NCI-H446 (cell line): ENCODE measurements at regions not wholly inside any gene's neighbourhood (a gene's known extent, or its start where the extent isn't known, plus 50 kb on each side); places are given as distances from the start of the nearest gene placed in this dataset.
A peak's percentile ranks its signal among the peaks of the same experiment; 100 is the strongest.
"Not testable (repeated sequence)": the region's sequence is repeated elsewhere in the genome, so short reads cannot be mapped to it uniquely, and the experiment has no call there.

Experiments
- DNase-seq, 2 experiments: peaks; one replicate each; lab custom pipeline; 2025; lab: John Stamatoyannopoulos, UW

DNA sequence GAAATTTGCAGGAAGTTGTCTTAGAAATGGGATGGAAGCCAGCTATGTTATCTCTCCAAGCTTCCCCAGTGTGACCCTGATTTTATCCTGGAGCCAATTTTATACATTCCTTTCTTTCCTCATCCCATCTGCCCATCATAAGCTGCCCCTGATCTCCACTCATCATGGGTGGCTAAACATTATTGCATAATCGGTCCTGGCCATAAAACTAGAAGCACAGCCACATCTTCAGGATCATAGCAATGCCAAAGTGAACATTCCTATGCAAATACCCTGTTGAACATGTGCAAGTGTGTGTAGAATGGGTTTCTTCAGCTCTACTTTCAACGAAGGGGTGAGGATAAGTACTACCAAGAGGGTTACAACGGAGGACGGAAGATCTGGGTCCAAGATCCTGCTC, 50.6 kb upstream of the COG2 start:
- no peak for DNase-seq

DNA sequence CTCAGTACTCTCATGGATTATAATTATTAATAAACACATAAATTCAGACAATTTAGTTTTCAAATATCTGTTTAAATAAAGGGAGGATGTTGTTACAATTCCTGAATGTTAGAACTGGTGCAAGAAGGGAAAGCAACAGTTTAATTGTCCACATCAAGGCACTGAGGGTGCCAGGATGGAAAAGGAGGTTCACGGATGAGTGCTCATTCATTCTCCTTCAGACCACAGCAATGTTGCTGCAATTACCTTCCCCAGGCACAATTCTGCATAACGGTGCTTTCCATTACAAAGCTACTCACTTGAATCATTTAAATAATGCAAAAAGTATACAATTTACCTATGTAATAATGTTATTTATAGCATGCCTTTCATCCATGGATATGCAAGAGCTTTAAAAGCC, 52.3 kb upstream of the COG2 start:
- no peak for DNase-seq

DNA sequence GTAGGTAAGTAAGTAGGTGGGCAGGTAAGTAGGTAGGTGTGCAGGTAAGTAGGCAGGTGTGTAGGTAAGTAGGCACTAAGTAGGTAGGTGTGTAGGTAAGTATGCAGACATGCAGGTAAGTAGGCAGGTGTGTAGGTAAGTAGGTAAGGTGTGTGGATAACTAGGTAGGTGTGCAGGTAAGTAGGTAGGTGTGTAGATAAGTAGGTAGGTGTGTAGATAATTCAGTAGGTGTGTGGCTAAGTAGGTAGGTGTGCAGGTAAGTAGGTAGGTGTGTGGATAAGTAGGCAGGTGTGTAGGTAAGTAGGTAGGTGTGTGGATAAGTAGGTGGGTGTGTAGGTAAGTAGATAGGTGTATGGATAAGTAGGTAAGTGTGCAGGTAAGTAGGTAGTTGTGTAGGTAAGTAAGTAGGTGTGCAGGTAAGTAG, 53.9 kb upstream of the COG2 start:
- DNase-seq, result no peak

DNA sequence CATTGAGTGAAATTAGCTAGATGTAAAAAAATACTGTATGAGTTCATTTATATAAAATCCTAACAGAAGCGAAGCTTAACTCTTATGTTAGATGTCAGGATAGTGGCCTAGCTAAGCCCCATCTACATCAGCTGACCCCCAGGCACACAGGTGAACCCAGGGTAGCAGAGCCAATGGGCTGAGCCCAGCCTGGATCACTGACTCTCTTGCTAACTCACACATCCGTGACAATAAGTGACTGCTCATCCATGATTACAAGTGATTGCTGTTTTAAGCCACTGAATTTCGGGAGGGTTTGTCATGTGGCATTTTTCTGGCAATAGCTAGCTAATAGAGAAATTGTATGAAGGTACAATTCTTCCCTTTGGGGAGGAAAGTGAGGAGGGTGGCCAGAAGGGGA, 55.2 kb upstream of the COG2 start:
- DNase-seq, result no peak

DNA sequence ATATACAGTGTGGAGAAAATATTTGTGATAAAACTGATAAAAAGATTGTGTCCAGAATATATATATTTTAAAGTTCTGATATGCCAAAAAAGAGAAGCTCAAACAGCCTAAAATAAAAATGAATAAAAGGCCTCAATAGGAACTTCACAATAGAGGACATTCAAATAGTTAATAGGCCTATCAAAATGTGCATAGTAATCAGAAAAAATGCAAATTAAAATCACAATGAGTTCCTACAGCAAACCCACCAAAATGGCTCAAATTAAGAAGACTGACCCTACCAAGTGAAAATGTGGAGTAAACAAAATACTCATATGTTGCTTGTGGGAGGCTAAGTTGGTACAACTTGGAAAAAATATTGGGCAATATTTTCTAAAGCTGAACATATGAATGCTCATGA, 57.6 kb upstream of the COG2 start:
- DNase-seq, result no peak

DNA sequence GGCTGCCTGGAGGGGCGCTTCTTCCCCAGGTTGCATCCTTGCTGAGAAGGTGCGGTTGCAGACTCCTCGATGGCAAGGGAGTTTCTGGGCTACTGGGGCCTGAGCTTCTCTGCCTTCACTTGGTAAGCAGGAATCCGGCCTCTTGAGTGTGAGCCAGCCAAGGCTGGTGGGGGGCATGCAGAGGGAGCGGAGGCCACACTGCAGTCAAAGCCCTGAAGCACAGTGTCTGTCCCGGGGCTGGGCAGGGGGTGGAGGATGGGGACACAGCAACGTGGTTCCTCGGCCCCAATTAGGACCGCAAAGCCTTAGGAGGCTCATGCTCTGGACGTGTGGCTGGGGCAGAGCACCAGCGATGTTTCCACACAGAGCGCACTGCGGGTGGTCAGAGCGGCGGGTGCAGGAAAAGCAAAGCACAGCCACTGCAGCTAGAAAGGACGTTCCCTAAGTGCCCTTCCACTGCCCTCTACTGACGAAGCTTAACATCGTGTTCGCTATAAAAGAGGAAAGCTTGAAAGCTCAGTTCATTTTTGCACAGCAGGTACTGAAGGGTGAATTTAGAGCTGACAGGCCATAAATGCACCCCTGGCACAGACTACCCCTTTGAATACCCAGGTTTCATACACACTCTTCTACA, 60.7 kb upstream of the COG2 start:
- DNase-seq, result peak in 1 of 2 experiments; percentile 42

DNA sequence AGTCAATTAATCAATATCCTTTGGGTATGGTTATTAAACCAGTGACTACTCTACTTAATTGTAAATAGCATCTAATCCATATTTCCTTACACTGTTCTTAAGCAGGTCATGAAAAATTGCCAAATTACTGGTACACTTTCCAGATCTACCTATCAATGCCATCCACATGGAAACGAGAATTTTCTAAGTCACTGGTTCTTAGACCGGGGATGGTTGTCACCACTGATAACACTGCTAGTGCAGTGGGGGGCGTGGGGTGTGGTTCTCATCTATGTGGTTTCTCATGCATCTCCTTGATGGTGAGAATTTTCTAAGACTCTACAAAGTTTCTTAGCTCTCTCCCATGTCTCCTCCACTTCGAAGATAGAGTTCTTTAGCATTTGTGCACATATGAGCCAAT, 63.7 kb upstream of the COG2 start:
- DNase-seq, result no peak

DNA sequence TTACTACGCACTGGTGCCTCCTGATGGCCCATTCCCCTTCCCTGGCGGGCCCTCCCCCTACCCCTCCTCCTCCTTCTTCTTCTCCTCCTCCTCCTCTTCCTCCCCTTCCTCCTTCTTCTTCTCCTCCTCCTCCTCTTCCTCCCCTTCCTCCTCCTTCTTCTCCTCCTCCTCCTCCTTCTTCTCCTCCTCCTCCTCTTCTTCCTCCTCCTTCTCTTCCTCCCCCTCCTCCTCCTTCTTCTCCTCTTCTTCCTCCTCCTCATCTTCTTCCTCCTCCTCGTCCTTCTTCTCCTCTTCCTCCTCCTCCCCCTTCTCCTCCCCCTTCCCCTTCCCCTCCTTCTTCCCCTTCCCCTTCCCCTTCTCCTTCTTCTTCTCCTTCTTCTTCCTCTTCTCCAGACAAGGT, 64.7 kb upstream of the COG2 start:
- DNase-seq, result no peak

DNA sequence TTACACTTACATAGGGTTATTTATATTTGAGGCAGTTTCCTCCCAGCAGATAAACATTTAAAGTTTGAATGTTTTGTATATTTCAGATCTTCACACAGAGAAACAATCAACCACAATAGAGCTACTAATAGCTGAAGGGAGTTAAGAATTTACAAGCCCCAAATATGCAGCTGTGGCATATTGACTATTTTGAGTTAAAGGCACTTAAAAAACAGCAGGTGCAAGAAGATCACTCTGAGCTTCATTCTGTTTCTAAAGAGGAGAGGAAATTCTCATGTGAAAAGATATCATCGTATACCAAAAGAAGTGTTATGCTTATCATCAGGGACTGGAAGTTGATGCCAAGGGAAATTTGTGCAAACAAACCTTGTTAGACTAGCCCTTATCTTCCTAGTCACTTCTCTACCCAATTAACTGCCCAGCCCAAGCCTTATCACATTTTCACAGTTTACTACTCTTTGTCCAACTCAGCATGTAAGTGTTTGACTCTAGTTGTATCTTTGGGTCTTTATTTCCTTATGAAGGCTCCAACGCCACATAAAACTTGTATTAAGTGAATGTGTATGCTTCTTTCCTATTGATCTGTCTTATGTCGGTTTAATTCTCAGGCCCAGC, 66.3 kb upstream of the COG2 start:
- no peak for DNase-seq

DNA sequence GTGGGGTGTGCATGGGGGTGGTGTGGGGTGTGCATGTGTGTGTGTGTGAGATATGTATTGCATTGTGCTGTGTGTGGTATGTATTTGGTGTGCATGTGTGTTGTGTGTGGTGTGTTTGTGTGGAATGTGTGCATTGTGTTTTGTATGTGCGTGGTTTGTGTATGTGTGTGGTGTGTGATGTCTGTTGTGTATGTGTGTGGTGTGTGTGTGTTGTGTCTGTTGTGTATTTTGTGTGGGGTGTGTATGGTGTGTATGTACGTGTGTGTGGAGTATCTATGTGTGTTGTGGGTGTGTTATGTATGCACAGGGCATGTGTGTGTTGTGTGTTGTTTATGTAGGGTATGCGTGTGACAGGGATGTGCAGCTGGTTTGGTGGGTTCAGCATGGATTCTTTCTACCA, 67.8 kb upstream of the COG2 start:
- DNase-seq, result no peak

DNA sequence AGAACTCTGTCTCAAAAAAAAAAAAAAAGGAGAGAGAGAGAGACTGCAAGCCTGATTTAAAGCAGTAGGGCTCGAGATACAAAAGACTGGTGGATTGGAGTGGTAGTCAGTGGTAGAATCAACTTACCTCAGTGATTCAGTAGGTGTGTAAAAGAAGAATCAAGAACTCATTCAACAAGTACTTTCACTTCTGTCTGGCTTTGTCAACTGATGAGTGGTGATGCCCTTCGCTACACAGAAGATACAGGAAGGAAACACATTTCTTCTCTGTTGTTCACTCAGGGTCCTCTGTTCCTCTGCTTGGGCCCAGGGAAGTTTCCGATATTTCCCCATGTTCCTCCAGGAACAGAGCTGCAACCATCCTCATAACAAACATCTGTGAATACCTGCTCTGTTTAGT, 68.6 kb upstream of the COG2 start:
- DNase-seq, result no peak

DNA sequence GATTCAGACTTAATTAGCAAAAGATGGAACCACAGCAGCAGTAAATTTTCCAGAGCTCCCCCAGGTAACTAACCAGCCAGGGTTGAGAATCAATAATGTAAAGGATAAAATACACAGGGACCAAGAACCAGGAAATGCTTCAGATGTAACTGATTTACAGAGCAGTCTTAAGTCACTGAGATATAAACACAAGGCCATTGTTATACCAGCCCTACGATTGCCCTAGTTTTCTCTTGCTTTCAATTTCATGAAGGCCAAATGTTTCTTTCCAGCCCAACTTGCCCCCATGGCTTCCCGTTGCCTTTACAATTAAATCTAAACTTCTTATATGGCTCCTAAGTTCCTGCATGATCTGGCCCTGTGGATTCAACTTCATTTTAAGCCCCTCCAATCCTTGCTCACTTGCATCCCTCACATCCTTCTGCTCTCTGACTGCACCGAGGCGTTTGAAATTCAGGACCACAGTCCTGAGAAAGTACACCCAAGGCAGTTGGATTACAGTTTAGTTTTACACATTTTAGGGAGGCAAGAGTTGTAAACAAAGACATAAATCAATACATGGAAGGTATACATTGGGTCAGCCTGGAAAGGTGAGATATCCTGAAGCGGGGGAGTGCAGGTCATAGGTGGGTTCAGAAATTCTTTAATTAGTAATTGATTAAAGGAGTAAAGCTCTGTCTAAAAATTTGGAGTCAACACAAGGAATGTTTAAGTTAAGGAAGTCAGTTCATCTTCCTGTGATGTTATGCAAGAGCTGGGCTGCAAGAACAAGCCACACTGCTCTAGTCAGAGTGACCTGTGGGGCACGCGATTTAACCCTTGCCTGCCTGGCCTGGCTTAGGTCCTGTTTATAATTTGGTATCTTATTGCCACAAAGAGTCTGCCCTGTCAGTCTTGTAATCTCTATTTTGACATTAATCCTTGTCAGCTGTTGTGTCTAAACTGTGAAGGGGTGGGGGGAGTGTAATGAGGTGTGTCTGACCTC, 69.9 kb upstream of the COG2 start:
- no peak for DNase-seq

DNA sequence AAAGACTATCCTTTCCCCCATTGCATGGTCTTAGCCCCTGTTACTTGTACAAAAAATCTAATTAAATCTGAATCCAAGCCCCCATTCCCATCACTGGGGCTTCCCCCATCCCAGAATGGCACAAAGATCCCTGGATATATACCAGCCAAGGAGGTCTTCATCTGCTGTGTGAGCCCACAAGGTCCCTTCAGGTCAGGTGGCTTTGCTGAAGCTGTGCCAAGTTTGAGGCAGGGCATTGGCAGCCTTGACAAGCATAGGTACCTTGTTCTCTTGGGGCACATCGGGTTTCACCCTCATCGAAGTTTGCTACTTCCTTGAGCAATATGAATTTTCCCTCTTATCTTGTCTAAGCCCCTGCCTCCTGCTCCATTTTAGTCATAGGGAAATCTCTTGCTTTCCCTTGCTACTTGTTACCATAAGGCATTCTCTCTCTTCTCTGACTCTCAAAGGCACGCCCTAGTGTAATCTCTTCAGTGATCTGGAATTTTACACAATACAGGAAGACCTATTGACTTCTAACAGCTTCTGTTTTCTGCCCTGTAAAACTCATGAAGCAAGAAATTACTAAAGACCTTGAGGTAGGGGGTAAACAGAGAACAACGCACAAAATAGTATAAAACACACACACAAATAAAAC, 71.4 kb upstream of the COG2 start:
- no peak for DNase-seq

DNA sequence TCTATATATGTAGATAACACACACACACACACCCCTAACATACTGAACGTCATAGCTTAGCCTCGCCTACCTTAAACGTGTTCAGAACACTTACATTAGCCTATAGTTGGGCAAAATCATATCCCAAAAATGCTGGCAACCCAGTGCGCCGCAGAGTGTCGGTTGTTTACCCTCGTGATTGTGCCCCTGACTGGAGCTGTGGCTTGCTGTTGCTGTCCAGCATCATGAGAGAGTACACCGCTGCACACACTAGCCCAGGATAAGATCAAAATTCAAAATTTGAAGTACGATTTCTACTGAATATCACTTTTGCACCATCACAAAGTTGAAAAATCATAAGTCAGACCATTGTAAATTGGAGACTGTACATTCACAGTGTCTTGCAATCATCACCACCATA, 73.1 kb upstream of the COG2 start:
- no peak for DNase-seq

DNA sequence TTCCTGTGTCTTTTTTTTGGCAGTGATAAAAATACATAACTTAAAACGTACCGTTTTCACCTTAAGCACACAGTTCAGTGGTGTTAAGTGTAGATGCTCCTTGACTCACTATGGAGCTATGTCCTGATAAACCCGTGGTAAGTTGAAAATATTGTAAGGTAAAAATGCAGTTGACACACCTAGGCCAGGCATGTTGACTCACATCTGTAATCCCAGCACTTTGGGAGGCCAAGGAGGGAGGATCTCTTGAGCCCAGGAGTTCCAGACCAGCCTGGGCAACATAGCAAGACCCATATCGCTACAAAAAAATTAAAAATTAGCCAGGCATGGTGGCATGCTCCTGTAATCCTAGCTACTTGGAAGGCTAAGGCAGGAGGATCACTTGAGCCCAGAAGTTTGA, 73.6 kb upstream of the COG2 start:
- no peak for DNase-seq

DNA sequence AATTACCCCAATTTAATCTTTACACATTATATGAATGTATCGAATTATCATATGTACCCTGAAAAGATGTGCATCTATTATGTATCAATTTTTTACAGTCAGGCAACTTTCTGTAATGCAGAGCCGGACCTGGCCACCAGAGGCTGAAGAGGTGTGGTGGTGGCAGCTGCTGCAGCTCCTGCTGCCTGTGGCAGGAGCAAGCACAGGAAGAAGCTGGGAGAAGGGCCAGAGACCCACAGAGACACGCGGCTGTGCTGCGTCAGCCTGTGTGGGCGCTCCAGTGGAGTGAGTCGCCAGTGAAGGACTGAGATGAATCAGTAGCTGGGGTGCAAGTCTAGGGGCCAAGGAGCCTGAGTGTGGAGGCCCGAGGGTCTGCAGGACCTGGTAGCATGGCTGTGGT, 74.3 kb upstream of the COG2 start:
- no peak for DNase-seq

DNA sequence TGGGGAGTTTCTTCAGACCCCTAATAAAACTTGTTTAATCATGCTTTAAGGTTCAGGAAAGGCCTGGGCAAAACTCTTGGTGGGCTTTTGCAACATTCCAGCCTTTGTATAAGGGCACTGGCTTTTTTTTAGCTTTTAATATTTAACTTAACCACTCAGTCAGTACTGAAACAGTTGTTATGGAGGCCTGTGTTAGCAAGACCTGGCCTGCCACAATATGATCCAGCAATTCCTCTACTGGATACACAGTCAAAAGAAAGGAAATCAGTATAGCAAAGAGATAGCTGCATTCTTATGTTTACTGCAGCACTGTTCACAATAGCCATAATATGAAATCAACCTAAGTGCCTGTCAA, 75.1 kb upstream of the COG2 start:
- DNase-seq, result no peak

DNA sequence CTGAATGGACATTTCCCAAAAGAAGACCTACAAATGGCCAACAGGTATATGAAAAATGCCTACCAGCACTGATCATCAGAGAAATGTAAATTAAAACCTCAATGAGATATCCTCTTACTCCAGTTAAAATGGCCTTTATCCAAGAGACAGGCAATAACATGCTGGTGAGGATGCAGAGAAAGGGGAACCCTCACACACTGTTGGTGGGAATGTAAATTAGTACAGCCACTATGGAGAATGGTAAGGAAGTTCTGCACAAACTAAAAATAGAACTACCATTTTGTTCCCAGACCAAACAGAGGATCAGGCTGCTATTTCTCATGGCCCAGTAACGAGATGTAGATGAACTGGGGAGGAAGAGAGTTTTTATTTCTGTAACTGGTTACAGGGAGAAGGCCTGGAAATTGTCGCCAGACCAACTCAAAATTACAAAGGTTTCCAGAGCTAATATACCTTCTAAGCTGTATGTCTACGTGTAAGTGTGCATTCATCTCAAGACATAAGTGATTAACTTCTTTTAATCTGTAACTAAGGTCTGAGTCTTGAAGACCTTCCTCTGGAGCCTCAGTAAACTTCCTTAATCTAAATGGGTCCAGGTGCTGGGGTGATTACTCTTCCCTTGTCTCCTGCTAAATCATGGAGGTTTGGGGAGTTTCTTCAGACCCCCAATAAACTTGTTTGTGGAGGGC, 75.6 kb upstream of the COG2 start:
- DNase-seq, result not testable (repeated sequence)

DNA sequence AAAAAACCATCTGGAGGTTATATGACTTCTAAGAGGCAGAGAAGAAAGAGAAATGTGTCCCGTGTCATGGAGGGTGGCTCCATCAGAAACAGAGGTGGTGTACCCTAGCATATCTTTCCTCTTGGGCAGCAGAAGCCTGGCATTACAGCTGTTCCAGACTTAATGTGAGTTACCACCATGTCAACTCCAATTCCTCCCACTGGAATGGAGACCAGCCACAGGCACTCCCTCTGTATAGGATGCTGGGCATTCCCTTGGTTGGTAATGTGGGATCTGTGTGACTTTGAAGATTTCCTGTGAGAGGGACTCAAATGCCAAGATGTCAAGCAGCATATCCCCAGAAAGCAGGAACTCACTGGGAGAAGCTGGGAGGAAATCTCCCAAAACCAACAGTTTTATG, 77.1 kb upstream of the COG2 start:
- DNase-seq, result no peak

DNA sequence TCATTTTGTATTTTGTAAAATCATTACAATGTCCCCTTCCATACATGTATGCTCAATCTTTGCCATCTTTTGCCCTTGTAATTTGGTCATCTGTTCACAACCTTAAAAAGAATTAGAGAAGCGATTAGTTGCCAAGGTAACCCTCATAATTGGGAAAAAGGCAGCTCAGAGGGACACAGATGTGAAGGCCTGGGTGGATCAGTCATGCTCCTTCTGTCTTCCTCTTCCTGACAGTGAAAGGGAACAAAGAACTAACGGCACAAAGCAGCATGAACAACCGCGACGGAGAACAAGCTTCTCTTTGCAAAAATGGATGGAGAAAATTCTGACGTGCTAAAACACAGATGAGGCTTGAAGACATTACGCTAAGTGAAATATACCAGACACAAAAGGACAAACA, 78.7 kb upstream of the COG2 start:
- no peak for DNase-seq

DNA sequence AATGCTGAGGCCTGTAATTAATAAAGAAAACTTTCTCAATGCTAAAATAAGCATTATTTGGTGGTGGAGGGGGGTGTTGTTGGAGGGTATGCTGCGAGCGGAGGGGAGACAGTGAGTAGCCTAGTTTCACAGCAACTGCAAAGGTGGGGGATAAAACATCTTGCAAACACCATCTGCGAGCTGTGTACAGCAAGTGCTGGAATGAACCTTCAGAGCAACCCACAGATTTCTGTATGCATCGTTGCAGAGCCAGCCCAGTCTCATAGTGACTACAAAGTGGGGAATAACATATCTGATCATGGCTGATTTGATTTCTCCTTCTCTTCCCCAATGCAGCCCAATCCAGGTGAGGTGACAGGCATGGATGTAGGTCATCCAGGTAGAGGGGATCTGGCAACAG, 80.7 kb upstream of the COG2 start:
- no peak for DNase-seq

DNA sequence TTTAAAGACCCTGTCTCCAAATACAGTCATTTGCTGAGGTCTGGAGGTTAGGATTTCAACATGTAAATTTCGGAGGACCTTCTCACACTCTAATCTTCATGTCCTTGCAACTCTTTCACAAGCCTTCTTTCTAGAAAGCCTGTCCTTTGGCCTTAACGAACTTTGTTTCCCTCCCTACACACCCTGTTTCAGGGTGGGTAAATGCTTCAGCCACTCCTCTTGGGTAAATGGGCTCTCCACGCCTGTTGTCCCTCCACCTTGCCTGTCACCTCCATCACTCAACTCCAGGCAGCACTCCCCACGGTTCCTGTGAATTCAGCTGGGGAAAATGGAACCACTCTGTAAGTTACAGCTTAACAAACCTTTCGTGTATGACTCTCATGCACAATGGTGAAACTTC, 84.0 kb upstream of the COG2 start:
- no peak for DNase-seq
